ENCODE measurements at regions not wholly inside any gene's neighbourhood (a gene's known extent, or its start where the extent isn't known, plus 50 kb on each side); places are given as distances from the start of the nearest gene placed in this dataset.

DNA sequence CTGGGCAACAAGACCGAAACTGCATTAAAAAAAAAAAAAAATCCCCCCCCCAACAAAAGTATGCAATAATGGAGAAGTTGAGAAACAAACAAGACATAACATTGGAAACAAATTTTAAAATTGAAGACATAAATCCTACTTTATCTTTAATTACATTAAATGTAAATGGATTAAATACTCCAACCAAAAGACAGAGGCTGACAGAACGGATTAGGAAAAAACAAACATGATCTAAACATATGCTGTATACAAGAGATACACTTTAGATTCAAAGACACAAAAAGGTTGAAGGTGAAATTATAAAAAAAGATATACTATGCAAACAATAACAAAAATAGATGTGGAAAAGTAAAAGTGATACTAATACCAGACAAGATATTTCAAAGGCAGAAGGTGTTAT lies 350.8 kb upstream of the RGPD4 start (continued):
- TF ChIP-seq, protein P1, sequence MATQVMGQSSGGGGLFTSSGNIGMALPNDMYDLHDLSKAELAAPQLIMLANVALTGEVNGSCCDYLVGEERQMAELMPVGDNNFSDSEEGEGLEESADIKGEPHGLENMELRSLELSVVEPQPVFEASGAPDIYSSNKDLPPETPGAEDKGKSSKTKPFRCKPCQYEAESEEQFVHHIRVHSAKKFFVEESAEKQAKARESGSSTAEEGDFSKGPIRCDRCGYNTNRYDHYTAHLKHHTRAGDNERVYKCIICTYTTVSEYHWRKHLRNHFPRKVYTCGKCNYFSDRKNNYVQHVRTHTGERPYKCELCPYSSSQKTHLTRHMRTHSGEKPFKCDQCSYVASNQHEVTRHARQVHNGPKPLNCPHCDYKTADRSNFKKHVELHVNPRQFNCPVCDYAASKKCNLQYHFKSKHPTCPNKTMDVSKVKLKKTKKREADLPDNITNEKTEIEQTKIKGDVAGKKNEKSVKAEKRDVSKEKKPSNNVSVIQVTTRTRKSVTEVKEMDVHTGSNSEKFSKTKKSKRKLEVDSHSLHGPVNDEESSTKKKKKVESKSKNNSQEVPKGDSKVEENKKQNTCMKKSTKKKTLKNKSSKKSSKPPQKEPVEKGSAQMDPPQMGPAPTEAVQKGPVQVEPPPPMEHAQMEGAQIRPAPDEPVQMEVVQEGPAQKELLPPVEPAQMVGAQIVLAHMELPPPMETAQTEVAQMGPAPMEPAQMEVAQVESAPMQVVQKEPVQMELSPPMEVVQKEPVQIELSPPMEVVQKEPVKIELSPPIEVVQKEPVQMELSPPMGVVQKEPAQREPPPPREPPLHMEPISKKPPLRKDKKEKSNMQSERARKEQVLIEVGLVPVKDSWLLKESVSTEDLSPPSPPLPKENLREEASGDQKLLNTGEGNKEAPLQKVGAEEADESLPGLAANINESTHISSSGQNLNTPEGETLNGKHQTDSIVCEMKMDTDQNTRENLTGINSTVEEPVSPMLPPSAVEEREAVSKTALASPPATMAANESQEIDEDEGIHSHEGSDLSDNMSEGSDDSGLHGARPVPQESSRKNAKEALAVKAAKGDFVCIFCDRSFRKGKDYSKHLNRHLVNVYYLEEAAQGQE (IDR thresholded peaks at IDR 0.05; ENCODE audit: unreplicated experiment), result no peak
- no peak for TF ChIP-seq NANOG (IDR thresholded peaks at IDR 0.05; ENCODE audit: borderline replicate concordance)
- no peak for TF ChIP-seq JUNB (IDR thresholded peaks at IDR 0.05; ENCODE audit: unreplicated experiment)

DNA sequence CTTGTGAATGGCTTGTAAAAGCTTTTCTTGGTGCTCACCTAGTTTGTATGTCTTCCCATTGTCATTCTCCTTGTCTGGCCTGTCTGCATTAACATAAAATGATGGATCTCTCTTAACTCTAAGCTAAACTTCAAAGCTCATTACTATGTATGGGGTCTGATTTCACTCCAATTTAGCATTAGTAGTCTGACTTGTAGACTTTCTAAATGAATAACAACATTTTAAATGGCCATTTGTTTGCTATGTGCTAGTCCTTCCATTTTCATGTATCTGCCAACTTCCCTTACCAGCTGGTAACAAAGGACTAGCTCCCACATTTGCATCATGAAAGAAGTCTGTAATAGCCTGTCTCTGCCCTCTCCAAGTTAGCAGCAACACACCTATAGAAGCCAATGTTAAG lies 324.2 kb upstream of the RGPD4 start:
- Histone ChIP-seq H3F3A (replicated peaks; ENCODE audit: low read depth) (no peaks in the 10 kb centered on the region), H3K79me2 (replicated peaks; ENCODE audit: insufficient read depth) (no peaks in the 10 kb centered on the region), H3K27me3 (ENCODE audit: insufficient read depth) (no peaks in the 10 kb centered on the region), H3K4me2 (peak overlapping the region; percentile 5; the same call in 1 of the 2 replicates), H3K27ac (ENCODE audit: low read depth) (peak overlapping the region; percentile 22; the same call in 1 of the 2 replicates), H3K4me3 (no peak overlapping the region), H2AFZ (no peak overlapping the region), H3K36me3 (ENCODE audit: insufficient read depth) (no peaks in the 10 kb centered on the region), H3K4me1 (ENCODE audit: insufficient read depth) (peaks cover 21% of the 10 kb centered on the region), H3K9me2 (ENCODE audit: insufficient read depth) (0 out of 2 replicates have a peak, but pooled peaks cover 5% of the 10 kb centered on the region), H4K20me1 (replicated peaks; ENCODE audit: insufficient read depth) (no peaks in the 10 kb centered on the region)
- Mint-ChIP-seq H3K4me1 (peaks cover 43% of the 10 kb centered on the region), H3K9me3 (no peaks in the 10 kb centered on the region), H3K36me3 (ENCODE audit: low read depth) (no peaks in the 10 kb centered on the region), H3K4me3 (no peak overlapping the region), H3K27me3 (ENCODE audit: insufficient read depth, low read depth, poor library complexity) (peaks cover 3% of the 10 kb centered on the region), H3K27ac (no peak overlapping the region)
- peak; percentile 96 for ATAC-seq
- peak; percentile 66 for DNase-seq (ENCODE audit: low spot score)
- no peak for TF ChIP-seq EZH2phosphoT487 (IDR thresholded peaks at IDR 0.05; ENCODE audit: unreplicated experiment)
- TF ChIP-seq, protein P2, sequence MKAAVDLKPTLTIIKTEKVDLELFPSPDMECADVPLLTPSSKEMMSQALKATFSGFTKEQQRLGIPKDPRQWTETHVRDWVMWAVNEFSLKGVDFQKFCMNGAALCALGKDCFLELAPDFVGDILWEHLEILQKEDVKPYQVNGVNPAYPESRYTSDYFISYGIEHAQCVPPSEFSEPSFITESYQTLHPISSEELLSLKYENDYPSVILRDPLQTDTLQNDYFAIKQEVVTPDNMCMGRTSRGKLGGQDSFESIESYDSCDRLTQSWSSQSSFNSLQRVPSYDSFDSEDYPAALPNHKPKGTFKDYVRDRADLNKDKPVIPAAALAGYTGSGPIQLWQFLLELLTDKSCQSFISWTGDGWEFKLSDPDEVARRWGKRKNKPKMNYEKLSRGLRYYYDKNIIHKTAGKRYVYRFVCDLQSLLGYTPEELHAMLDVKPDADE (IDR thresholded peaks at IDR 0.05), result no peak
- no peak for TF ChIP-seq EZH2 (IDR thresholded peaks at IDR 0.05; ENCODE audit: low read depth, unreplicated experiment)
- TF ChIP-seq, protein P1 (IDR thresholded peaks at IDR 0.05; ENCODE audit: unreplicated experiment), result no peak
- TF ChIP-seq, protein P3, sequence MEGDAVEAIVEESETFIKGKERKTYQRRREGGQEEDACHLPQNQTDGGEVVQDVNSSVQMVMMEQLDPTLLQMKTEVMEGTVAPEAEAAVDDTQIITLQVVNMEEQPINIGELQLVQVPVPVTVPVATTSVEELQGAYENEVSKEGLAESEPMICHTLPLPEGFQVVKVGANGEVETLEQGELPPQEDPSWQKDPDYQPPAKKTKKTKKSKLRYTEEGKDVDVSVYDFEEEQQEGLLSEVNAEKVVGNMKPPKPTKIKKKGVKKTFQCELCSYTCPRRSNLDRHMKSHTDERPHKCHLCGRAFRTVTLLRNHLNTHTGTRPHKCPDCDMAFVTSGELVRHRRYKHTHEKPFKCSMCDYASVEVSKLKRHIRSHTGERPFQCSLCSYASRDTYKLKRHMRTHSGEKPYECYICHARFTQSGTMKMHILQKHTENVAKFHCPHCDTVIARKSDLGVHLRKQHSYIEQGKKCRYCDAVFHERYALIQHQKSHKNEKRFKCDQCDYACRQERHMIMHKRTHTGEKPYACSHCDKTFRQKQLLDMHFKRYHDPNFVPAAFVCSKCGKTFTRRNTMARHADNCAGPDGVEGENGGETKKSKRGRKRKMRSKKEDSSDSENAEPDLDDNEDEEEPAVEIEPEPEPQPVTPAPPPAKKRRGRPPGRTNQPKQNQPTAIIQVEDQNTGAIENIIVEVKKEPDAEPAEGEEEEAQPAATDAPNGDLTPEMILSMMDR (conservative IDR thresholded peaks at IDR 0.05; ENCODE audit: low read depth in 2 of 2), result no peak
- TF ChIP-seq, protein P4, sequence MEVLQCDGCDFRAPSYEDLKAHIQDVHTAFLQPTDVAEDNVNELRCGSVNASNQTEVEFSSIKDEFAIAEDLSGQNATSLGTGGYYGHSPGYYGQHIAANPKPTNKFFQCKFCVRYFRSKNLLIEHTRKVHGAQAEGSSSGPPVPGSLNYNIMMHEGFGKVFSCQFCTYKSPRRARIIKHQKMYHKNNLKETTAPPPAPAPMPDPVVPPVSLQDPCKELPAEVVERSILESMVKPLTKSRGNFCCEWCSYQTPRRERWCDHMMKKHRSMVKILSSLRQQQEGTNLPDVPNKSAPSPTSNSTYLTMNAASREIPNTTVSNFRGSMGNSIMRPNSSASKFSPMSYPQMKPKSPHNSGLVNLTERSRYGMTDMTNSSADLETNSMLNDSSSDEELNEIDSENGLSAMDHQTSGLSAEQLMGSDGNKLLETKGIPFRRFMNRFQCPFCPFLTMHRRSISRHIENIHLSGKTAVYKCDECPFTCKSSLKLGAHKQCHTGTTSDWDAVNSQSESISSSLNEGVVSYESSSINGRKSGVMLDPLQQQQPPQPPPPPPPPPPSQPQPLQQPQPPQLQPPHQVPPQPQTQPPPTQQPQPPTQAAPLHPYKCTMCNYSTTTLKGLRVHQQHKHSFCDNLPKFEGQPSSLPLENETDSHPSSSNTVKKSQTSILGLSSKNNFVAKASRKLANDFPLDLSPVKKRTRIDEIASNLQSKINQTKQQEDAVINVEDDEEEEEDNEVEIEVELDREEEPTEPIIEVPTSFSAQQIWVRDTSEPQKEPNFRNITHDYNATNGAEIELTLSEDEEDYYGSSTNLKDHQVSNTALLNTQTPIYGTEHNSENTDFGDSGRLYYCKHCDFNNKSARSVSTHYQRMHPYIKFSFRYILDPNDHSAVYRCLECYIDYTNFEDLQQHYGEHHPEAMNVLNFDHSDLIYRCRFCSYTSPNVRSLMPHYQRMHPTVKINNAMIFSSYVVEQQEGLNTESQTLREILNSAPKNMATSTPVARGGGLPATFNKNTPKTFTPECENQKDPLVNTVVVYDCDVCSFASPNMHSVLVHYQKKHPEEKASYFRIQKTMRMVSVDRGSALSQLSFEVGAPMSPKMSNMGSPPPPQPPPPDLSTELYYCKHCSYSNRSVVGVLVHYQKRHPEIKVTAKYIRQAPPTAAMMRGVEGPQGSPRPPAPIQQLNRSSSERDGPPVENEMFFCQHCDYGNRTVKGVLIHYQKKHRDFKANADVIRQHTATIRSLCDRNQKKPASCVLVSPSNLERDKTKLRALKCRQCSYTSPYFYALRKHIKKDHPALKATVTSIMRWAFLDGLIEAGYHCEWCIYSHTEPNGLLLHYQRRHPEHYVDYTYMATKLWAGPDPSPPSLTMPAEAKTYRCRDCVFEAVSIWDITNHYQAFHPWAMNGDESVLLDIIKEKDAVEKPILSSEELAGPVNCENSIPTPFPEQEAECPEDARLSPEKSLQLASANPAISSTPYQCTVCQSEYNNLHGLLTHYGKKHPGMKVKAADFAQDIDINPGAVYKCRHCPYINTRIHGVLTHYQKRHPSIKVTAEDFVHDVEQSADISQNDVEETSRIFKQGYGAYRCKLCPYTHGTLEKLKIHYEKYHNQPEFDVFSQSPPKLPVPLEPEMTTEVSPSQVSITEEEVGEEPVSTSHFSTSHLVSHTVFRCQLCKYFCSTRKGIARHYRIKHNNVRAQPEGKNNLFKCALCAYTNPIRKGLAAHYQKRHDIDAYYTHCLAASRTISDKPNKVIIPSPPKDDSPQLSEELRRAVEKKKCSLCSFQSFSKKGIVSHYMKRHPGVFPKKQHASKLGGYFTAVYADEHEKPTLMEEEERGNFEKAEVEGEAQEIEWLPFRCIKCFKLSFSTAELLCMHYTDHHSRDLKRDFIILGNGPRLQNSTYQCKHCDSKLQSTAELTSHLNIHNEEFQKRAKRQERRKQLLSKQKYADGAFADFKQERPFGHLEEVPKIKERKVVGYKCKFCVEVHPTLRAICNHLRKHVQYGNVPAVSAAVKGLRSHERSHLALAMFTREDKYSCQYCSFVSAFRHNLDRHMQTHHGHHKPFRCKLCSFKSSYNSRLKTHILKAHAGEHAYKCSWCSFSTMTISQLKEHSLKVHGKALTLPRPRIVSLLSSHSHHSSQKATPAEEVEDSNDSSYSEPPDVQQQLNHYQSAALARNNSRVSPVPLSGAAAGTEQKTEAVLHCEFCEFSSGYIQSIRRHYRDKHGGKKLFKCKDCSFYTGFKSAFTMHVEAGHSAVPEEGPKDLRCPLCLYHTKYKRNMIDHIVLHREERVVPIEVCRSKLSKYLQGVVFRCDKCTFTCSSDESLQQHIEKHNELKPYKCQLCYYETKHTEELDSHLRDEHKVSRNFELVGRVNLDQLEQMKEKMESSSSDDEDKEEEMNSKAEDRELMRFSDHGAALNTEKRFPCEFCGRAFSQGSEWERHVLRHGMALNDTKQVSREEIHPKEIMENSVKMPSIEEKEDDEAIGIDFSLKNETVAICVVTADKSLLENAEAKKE (CRISPR knock-in tag; IDR thresholded peaks at IDR 0.05), result no peak
- no peak; the same call in 1 of the 2 replicates for TF ChIP-seq NANOG (IDR thresholded peaks at IDR 0.05; ENCODE audit: borderline replicate concordance)
